ENCODE measurements at regions not wholly inside any gene's neighbourhood (a gene's known extent, or its start where the extent isn't known, plus 50 kb on each side); places are given as distances from the start of the nearest gene placed in this dataset.
A peak's percentile ranks its signal among the peaks of the same experiment; 100 is the strongest.
"Not testable (repeated sequence)": the region's sequence is repeated elsewhere in the genome, so short reads cannot be mapped to it uniquely, and the experiment has no call there.

GRCh38 chr3:170656284-170656683 is 70.4 kb upstream of the SLC7A14 start:
- no peaks in the 10 kb centered on the region for H3K36me3 ChIP-seq
- TF ChIP-seq CTCF (IDR thresholded peaks at IDR 0.05) = no peak
- no peak overlapping the region for H3K27ac ChIP-seq
- H3K4me3 ChIP-seq = no peak overlapping the region
- H3K4me1 ChIP-seq = no peaks in the 10 kb centered on the region
- ATAC-seq (no peak), DNase-seq (no peak)
- H3K9me3 ChIP-seq = no peaks in the 10 kb centered on the region
- no peaks in the 10 kb centered on the region for H3K27me3 ChIP-seq
- intact Hi-C loops (cut with DNase I) = no loop called here

DNA sequence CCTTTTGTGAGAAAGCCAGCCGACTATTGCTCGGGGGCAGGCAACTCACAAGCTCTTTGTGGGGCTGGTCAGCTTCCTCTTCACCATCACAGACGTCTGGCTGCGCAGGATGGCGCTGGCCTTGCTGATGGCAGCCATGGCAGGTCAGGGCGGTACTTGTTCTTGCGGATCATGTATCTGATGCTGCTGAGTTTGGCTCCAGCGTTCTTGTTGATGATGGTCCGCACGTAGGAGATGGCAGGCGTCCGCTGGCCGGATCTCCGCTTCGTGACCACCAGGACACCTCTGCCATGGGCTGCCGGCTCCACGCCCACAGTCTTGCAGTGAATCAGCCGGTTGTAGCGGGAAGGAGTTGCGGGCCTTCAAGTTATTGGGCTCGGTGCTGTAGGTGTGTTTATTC is 67.9 kb upstream of the SLC7A14 start:
- H3K36me3 ChIP-seq = no peaks in the 10 kb centered on the region
- ATAC-seq (no peak), DNase-seq (no peak)
- intact Hi-C loops (cut with DNase I) = no loop called here
- H3K9me3 ChIP-seq = no peaks in the 10 kb centered on the region
- H3K4me3 ChIP-seq = no peak overlapping the region
- TF ChIP-seq CTCF (IDR thresholded peaks at IDR 0.05) = no peak
- H3K27me3 ChIP-seq = no peaks in the 10 kb centered on the region
- no peaks in the 10 kb centered on the region for H3K4me1 ChIP-seq
- H3K27ac ChIP-seq = no peak overlapping the region

- Histone ChIP-seq H3K9me3 (no peaks in the 10 kb centered on the region), H3K4me1 (no peaks in the 10 kb centered on the region), H3K36me3 (no peaks in the 10 kb centered on the region), H3K27me3 (no peaks in the 10 kb centered on the region), H3K4me3 (no peak overlapping the region), H3K27ac (no peak overlapping the region)
- no peak for TF ChIP-seq CTCF (IDR thresholded peaks at IDR 0.05)
- intact Hi-C loops (cut with DNase I) = no loop called here
- ATAC-seq (no peak), DNase-seq (no peak)
Measured at GRCh38 chr3:170651260-170651845, 65.5 kb upstream of the SLC7A14 start.

DNA sequence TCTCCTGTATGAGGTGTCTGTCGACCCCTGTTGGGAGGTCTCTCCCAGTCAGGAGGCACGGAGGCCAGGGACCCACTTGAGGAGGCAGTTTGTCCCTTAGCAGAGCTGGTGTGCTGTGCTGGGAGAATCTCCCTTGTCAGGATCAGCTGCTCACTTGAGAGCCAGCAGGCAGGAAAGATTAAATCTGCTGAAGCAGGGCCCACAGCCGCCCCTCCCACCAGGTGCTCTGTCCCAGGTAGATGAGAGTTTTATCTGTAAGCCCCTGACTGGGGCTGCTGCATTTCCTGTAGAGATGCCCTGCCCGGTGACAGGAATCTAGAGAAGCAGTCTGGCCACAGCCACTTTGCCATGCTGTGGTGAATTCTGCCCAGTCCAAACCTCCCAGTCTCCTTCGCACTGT is 64.7 kb upstream of the SLC7A14 start:
- H3K27ac ChIP-seq; DNase-seq; H3K36me3 ChIP-seq; H3K4me3 ChIP-seq; H3K27me3 ChIP-seq; intact Hi-C loops (cut with DNase I); ATAC-seq; H3K4me1 ChIP-seq; H3K9me3 ChIP-seq: not testable (repeated sequence)

GRCh38 chr3:170644711-170645110 is 58.8 kb upstream of the SLC7A14 start:
- ATAC-seq (no peak), DNase-seq (no peak)
- Histone ChIP-seq H3K36me3 (no peaks in the 10 kb centered on the region), H3K27me3 (no peaks in the 10 kb centered on the region), H3K9me3 (no peaks in the 10 kb centered on the region), H3K27ac (no peak overlapping the region), H3K4me1 (peaks cover 4% of the 10 kb centered on the region), H3K4me3 (no peak overlapping the region)
- TF ChIP-seq CTCF (IDR thresholded peaks at IDR 0.05) = no peak
- intact Hi-C loops (cut with DNase I) = no loop called here

GRCh38 chr3:170643831-170644230 is 58.0 kb upstream of the SLC7A14 start:
- peak; percentile 17 for ATAC-seq
- TF ChIP-seq CTCF (IDR thresholded peaks at IDR 0.05) = no peak

More at GRCh38 chr3:170643831-170644230, 58.0 kb upstream of the SLC7A14 start:
- H3K4me1 ChIP-seq = peaks cover 4% of the 10 kb centered on the region
- H3K27me3 ChIP-seq = no peaks in the 10 kb centered on the region
- no peak for DNase-seq
- intact Hi-C loops (cut with DNase I) = no loop called here
- no peak overlapping the region for H3K27ac ChIP-seq
- H3K9me3 ChIP-seq = no peaks in the 10 kb centered on the region
- H3K36me3 ChIP-seq = no peaks in the 10 kb centered on the region
- no peak overlapping the region for H3K4me3 ChIP-seq
